HG03469 (cell line): ENCODE measurements at regions not wholly inside any gene's neighbourhood (a gene's known extent, or its start where the extent isn't known, plus 50 kb on each side); places are given as distances from the start of the nearest gene placed in this dataset.

Experiments used
- ATAC-seq: cut with Tn5 transposase; IDR thresholded peaks from one replicate; pipeline ENCODE4 v1.9.1; 2021; ENCODE audit warnings: mild to moderate bottlenecking, moderate library complexity, moderate number of reproducible peaks; ENCODE audit not compliant: unreplicated experiment

GRCh38 chr18:53757328-53757727, 467.1 kb downstream of the MBD2 start:
- ATAC-seq, result no peak

DNA sequence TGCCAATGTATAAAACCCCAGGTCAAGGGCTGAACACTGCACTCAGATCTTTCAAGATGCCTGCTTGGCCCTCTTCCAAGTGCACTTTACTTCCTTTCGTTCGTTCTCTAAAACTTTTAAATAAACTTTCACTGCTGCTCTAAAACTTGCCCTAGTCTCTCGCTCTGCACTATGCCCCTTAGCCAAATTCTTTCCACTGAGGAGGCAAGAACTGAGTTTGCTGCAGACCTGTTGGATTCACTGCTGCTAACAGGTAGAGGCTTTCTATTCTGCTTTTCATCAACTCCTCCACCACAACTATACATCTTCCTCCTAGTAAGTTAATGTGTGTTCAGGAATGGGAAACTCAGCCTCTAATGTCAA, 467.9 kb downstream of the MBD2 start:
- no peak for ATAC-seq

- ATAC-seq, result no peak
Observed at GRCh38 chr18:53755914-53756609, 468.4 kb downstream of the MBD2 start.

DNA sequence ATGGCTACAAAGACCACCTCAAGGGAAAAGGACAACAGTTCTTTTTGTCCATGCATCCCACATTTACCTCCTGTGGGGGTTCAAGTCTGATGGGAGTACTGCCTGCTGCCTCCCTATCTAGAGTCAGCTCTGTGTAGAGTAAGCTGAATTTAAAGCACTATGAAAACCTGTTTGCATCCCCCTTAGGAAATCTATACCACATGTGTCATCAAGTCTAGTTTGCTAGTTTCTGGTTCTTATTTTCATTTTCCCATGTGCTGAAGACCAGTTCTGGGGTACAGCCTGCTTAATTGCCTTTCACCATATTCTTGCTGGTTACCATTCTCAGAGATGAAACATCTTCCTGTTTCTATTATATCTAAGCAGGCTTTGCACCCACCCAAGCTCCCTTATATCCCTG, 470.3 kb downstream of the MBD2 start:
- ATAC-seq, result no peak

GRCh38 chr18:53753601-53754000, 470.9 kb downstream of the MBD2 start:
- ATAC-seq, result no peak

DNA sequence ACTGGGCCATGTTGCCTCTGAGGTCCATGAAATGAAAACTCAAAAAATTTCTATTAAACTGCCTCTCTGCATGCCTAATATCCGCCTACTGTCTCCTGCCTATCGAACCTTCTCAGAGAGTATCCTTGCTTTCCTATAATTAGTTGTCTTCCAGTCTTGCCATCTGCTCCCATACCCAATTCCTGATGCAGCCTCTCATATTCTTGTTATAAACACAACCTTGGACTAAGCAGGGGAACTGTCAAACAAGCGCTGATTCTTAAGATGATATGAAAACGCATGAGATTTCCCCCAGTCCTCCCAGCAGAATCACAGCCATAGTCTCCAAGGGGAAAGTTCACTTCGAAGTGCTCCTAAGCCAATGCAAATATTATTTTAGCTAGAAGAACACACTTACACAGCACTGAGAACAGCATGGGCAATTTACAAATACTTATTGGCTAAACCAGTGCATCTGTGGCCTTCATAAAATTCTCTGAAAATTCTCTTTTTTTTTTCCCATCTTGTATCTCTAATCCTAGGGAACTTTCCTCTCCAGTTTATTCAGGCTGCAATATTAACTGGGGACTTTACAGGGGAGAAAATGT, 471.6 kb downstream of the MBD2 start:
- ATAC-seq, result no peak

- ATAC-seq, result no peak
Observed at GRCh38 chr18:53749766-53750165, 474.7 kb downstream of the MBD2 start.

DNA sequence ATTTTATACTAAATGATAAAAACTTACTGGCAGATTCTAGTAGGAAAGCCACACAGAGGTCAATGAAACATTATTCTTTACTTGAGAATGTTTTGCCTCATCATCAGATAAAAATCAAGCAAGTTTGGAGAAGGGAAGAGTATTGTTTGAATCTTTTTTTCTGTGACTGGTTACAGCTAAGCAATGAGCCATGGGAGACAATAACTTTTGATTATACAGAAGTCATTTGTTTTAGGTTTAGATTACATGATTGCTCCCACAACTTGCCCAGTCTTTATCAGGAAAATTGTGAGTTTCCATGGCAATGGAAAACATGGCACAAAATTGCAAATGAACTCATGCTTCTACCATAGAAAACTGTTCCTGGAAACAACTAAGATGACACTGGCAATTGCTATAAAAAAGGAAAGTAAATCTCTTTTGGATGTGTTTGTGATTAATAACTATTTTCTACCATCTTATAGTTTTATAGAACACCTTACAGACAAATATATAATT, 476.8 kb downstream of the MBD2 start:
- ATAC-seq, result no peak

GRCh38 chr18:53747210-53747609, 477.3 kb downstream of the MBD2 start:
- ATAC-seq, result no peak

GRCh38 chr18:53745986-53746385, 478.5 kb downstream of the MBD2 start:
- ATAC-seq, result no peak

- no peak for ATAC-seq
Observed at GRCh38 chr18:53745224-53745967, 479.1 kb downstream of the MBD2 start.

- ATAC-seq, result no peak
Observed at GRCh38 chr18:53739700-53740099, 484.8 kb downstream of the MBD2 start.

DNA sequence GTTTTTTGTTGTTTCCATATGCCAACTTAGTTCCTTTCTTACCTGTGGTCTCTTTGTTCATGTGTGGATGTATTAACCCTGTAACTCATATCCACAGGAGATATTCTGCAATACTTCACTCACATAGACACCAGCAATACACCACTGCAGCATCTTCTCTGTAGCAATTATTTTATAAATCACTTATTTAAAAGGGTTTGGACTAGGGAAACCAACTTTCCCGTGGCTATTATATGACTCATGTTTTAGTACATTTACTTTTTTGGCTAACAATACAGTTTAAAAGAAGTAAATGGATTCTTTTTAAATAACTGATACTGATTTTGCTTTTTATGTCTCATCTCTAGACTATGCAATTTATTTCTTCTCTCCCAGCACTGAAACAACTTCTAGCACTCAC, 488.9 kb downstream of the MBD2 start:
- ATAC-seq, result no peak

GRCh38 chr18:53715243-53715853, 509.1 kb downstream of the MBD2 start:
- ATAC-seq, result no peak

GRCh38 chr18:53710080-53710479, 514.4 kb downstream of the MBD2 start:
- no peak for ATAC-seq

GRCh38 chr18:53702480-53702879, 522.0 kb downstream of the MBD2 start:
- no peak for ATAC-seq

GRCh38 chr18:53701697-53702096, 522.8 kb downstream of the MBD2 start:
- ATAC-seq, result no peak

DNA sequence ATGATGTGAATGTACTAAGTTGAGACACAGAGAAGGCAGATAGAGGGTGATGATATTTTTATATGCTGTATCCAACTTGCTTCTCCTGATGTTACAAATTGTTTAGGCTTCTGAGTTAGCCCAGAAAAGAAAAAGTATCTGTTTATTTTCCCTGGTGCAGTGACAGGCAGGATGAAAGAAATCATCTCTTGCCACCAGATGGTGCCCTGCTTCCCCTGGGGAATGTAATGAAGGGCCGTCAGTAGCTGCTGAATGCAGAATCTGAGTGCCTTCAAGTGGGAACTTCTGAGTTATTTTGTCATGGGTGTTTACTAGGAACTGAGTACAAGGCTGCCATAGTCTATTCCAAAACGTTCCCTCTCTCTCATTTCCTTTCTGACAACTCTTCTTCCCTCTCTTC, 525.6 kb downstream of the MBD2 start:
- ATAC-seq, result no peak

DNA sequence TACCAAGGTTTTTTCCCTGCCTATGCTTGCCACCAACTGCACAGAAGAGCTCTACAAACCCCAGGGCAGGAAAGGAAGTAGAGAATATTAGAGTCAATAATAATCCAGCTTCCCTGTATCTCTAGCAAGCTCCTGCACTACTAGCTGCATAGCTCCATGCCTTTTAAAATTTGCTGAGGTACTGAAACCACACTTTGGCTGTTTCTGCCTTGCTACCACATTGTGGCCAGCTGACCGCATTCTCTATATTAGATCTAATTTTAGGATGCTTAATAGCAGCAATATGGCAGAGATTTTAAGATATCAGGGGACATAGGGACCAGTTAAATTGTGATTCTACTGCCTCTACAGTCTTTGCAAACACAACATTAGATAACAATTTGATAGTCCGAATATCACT, 534.6 kb downstream of the MBD2 start:
- no peak for ATAC-seq

- ATAC-seq, result no peak
Observed at GRCh38 chr18:53686965-53687364, 537.5 kb downstream of the MBD2 start.

DNA sequence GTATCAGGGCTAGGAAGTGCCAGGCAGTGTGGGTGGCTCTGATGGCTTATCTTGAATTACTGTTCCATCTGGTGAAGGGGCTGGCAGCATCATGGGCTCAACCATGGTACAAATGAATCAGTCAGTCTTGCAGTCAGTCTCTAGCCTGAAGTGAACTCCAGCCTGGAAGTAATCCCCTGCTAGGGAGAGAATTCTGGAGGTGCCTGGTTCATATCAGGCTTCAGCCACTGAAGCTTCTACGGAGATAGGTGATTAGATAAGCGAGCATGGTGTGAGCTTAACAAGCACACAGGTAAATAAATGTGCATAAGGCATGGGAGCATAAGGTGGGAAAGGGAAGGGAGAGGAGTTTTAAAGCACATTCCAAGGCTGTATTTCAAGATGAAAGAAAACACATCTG, 541.7 kb downstream of the MBD2 start:
- ATAC-seq, result no peak

- no peak for ATAC-seq
Observed at GRCh38 chr18:53677480-53677879, 547.0 kb downstream of the MBD2 start.
